GM12864 (cell line): ENCODE measurements at regions not wholly inside any gene's neighbourhood (a gene's known extent, or its start where the extent isn't known, plus 50 kb on each side); places are given as distances from the start of the nearest gene placed in this dataset.
"Not testable (repeated sequence)": the region's sequence is repeated elsewhere in the genome, so short reads cannot be mapped to it uniquely, and the experiment has no call there.

Experiments
- DNase-seq: peaks from one replicate; pipeline ENCODE4 v3.0.0-alpha.2; 2011; ENCODE audit warnings: low read depth
- H3K4me3 ChIP-seq: 2 replicates; pipeline ENCODE4 v1.5.1; 2011; ENCODE audit warnings: mild to moderate bottlenecking, low read depth, low read length, control low read depth
- CTCF ChIP-seq: IDR thresholded peaks from 2 replicates; pipeline ENCODE4 v1.5.1; 2011; ENCODE audit warnings: low read depth, mild to moderate bottlenecking, moderate library complexity, low read length, control low read depth, inconsistent platforms; ENCODE audit errors: missing control alignments

- TF ChIP-seq CTCF = no peak
- DNase-seq = no peak
- no peak overlapping the region for H3K4me3 ChIP-seq
These were observed 420.1 kb upstream of the SLC35B3 start for GRCh38 chr6:8855411-8855810.

- TF ChIP-seq CTCF = no peak
- no peak overlapping the region for H3K4me3 ChIP-seq
- no peak for DNase-seq
These were observed 417.0 kb upstream of the SLC35B3 start for GRCh38 chr6:8852332-8852731.

GRCh38 chr6:8846680-8847079, 411.3 kb upstream of the SLC35B3 start:
- not testable (repeated sequence) for H3K4me3 ChIP-seq

GRCh38 chr6:8845690-8846089, 410.3 kb upstream of the SLC35B3 start:
- no peak for DNase-seq
- no peak overlapping the region for H3K4me3 ChIP-seq
- TF ChIP-seq CTCF = no peak

More at GRCh38 chr6:8846680-8847079, 411.3 kb upstream of the SLC35B3 start:
- not testable (repeated sequence) for DNase-seq

GRCh38 chr6:8844968-8845367, 409.6 kb upstream of the SLC35B3 start:
- no peak for DNase-seq
- no peak overlapping the region for H3K4me3 ChIP-seq
- TF ChIP-seq CTCF = no peak

- H3K4me3 ChIP-seq = no peak overlapping the region
- TF ChIP-seq CTCF = no peak
- no peak for DNase-seq
These were observed 404.3 kb upstream of the SLC35B3 start for GRCh38 chr6:8839626-8840025.

GRCh38 chr6:8837343-8837742, 402.0 kb upstream of the SLC35B3 start:
- no peak for TF ChIP-seq CTCF
- no peak overlapping the region for H3K4me3 ChIP-seq
- DNase-seq = no peak

GRCh38 chr6:8832695-8833094, 397.4 kb upstream of the SLC35B3 start:
- not testable (repeated sequence) for H3K4me3 ChIP-seq, DNase-seq
